ENCODE measurements at regions not wholly inside any gene's neighbourhood (a gene's known extent, or its start where the extent isn't known, plus 50 kb on each side); places are given as distances from the start of the nearest gene placed in this dataset.

DNA sequence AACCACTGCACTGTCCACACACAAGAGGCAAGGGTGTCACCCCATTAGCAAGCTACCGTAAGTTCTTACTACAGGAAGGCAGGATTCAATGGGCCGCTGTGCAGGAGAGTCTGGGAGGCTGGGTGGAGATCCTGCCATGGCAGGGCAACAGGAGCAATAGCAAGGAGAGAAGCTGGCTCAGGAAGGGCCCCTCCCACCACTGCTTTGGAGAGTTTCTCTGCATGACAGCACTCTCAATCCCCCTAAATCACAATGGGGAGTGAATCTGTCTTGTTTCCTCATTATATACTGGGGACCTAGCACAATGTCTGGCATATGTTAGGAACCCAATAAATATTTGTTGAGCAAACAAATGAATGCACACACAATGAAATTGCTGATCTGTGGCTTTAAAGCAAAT is 83.2 kb upstream of the SFMBT2 start:
- Histone ChIP-seq H3K9me3 (ENCODE audit: low read depth) (no peaks in the 10 kb centered on the region), H2AFZ (replicated peaks) (peak overlapping the region; percentile 61), H3K4me1 (peaks cover 24% of the 10 kb centered on the region), H3K27me3 (no peaks in the 10 kb centered on the region), H3F3A (ENCODE audit: low read depth) (no peaks in the 10 kb centered on the region), H3K27ac (no peak overlapping the region), H3K36me3 (no peaks in the 10 kb centered on the region), H3K9ac (no peak overlapping the region), H3K4me3 (no peak overlapping the region), H3K4me2 (peak overlapping the region; percentile 34), H4K20me1 (ENCODE audit: low read depth) (no peaks in the 10 kb centered on the region), H3K79me2 (ENCODE audit: low read depth) (no peaks in the 10 kb centered on the region)
- peaks cover 2% of the 10 kb centered on the region for H3K9me3 Mint-ChIP-seq
- no peak overlapping the region for H3K27ac Mint-ChIP-seq
- peaks cover 35% of the 10 kb centered on the region for H3K4me1 Mint-ChIP-seq
- TF ChIP-seq EZH2phosphoT487 (IDR thresholded peaks at IDR 0.05) (no peak), EZH2 (IDR thresholded peaks at IDR 0.05) (no peak)
- TF ChIP-seq, protein P1, sequence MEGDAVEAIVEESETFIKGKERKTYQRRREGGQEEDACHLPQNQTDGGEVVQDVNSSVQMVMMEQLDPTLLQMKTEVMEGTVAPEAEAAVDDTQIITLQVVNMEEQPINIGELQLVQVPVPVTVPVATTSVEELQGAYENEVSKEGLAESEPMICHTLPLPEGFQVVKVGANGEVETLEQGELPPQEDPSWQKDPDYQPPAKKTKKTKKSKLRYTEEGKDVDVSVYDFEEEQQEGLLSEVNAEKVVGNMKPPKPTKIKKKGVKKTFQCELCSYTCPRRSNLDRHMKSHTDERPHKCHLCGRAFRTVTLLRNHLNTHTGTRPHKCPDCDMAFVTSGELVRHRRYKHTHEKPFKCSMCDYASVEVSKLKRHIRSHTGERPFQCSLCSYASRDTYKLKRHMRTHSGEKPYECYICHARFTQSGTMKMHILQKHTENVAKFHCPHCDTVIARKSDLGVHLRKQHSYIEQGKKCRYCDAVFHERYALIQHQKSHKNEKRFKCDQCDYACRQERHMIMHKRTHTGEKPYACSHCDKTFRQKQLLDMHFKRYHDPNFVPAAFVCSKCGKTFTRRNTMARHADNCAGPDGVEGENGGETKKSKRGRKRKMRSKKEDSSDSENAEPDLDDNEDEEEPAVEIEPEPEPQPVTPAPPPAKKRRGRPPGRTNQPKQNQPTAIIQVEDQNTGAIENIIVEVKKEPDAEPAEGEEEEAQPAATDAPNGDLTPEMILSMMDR (IDR thresholded peaks at IDR 0.05) = no peak
- peaks cover 11% of the 10 kb centered on the region for H3K27me3 Mint-ChIP-seq (ENCODE audit: insufficient read depth, low read depth)
- no peak overlapping the region for H3K4me3 Mint-ChIP-seq
- DNase-seq (ENCODE audit: low spot score) = peak; percentile 43
- H3K36me3 Mint-ChIP-seq = no peaks in the 10 kb centered on the region

DNA sequence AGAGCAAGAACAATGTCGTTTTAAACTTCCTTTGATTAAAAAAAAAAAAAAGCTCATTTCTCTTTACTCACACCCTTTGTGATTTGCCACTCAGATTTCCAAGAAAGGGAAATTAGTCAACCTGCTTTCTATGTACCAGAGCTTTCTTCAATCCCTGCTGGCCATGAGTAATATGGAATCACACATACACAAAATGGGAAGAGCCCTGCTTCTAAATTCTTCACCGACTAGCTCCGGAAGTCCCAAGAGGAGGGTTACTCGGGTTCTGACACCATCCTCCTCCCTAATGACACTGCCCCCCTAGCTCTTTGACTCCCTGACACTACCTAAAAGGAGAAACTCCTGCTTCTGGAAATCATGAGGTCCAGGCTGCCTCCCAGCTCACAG is 81.8 kb upstream of the SFMBT2 start:
- H3K4me3 Mint-ChIP-seq = no peak overlapping the region
- no peaks in the 10 kb centered on the region for H4K20me1 ChIP-seq (ENCODE audit: low read depth)
- H3K9me3 ChIP-seq (ENCODE audit: low read depth) = no peaks in the 10 kb centered on the region
- no peaks in the 10 kb centered on the region for H3K27me3 ChIP-seq
- H3K4me1 ChIP-seq = peaks cover 32% of the 10 kb centered on the region
- no peaks in the 10 kb centered on the region for H3K79me2 ChIP-seq (ENCODE audit: low read depth)
- no peaks in the 10 kb centered on the region for H3F3A ChIP-seq (ENCODE audit: low read depth)
- H3K36me3 ChIP-seq = no peaks in the 10 kb centered on the region
- H3K36me3 Mint-ChIP-seq = no peaks in the 10 kb centered on the region
- H3K27me3 Mint-ChIP-seq (ENCODE audit: insufficient read depth, low read depth) = peaks cover 8% of the 10 kb centered on the region
- TF ChIP-seq EZH2phosphoT487 (IDR thresholded peaks at IDR 0.05) (no peak), EZH2 (IDR thresholded peaks at IDR 0.05) (no peak)
- TF ChIP-seq, protein P1 (IDR thresholded peaks at IDR 0.05) = no peak
- H3K27ac Mint-ChIP-seq = no peak overlapping the region
- H3K4me2 ChIP-seq = no peak overlapping the region
- H3K27ac ChIP-seq = no peak overlapping the region
- no peak for DNase-seq (ENCODE audit: low spot score)
- peaks cover 47% of the 10 kb centered on the region for H3K4me1 Mint-ChIP-seq
- no peak overlapping the region for H2AFZ ChIP-seq (replicated peaks)
- H3K4me3 ChIP-seq = no peak overlapping the region
- H3K9ac ChIP-seq = no peak overlapping the region
- H3K9me3 Mint-ChIP-seq = peaks cover 2% of the 10 kb centered on the region

DNA sequence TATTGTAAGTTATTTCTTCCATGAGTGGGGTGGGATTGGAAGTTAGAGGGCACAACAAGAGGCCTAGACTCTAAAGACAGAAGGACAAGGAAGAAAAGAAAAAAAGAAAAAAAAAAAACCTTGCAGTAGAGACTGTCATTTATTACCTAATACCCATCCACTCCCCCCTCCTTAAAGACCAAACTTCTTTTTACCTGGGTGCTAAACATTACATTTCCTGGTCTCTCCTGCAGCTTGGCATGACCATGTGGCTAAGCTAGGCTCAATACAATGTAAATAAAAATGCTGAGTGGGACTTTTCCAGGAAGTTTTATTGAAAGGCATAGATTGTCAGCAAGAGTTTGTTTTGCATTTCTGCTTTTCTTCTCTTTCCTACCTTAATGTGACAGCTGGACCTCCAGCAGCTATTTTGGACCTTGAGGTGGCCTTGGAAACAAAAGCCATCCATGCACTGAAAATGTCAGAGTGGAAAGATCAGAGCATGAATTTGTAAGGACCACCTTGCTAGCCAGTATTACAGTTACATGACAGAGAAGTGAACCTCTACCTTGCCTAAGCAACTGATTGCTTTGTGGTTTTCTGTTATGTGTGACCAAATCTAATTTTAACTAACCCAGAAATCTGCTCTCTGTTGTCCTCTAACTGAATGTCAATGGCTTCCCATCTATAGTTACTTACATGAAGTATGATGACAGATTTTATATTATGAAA is 81.3 kb upstream of the SFMBT2 start:
- no peaks in the 10 kb centered on the region for H3K9me3 ChIP-seq (ENCODE audit: low read depth)
- no peak overlapping the region for H2AFZ ChIP-seq (replicated peaks)

More for the DNA sequence above, 81.3 kb upstream of the SFMBT2 start:
- Mint-ChIP-seq H3K4me3 (no peak overlapping the region), H3K4me1 (peaks cover 52% of the 10 kb centered on the region), H3K27ac (no peak overlapping the region), H3K36me3 (no peaks in the 10 kb centered on the region), H3K27me3 (ENCODE audit: insufficient read depth, low read depth) (peaks cover 7% of the 10 kb centered on the region), H3K9me3 (peaks cover 2% of the 10 kb centered on the region)
- no peak overlapping the region for H3K9ac ChIP-seq
- TF ChIP-seq EZH2 (IDR thresholded peaks at IDR 0.05) (no peak), EZH2phosphoT487 (IDR thresholded peaks at IDR 0.05) (no peak)
- TF ChIP-seq, protein P1 (IDR thresholded peaks at IDR 0.05) = no peak
- no peak for DNase-seq (ENCODE audit: low spot score)
- H3K36me3 ChIP-seq = no peaks in the 10 kb centered on the region
- H3K4me1 ChIP-seq = peaks cover 32% of the 10 kb centered on the region
- H3K27me3 ChIP-seq = no peaks in the 10 kb centered on the region
- H3K27ac ChIP-seq = no peak overlapping the region
- no peaks in the 10 kb centered on the region for H3F3A ChIP-seq (ENCODE audit: low read depth)
- H3K4me3 ChIP-seq = no peak overlapping the region
- no peaks in the 10 kb centered on the region for H3K79me2 ChIP-seq (ENCODE audit: low read depth)
- H3K4me2 ChIP-seq = no peak overlapping the region
- no peaks in the 10 kb centered on the region for H4K20me1 ChIP-seq (ENCODE audit: low read depth)

All from neural progenitor cell (in vitro differentiated cells).